Hippocampal formation (tissue), 2 donors: ENCODE measurements at regions not wholly inside any gene's neighbourhood (a gene's known extent, or its start where the extent isn't known, plus 50 kb on each side); places are given as distances from the start of the nearest gene placed in this dataset.

Experiments
- DNase-seq, 2 donors: peaks; one replicate each; lab custom pipeline; 2025; lab: John Stamatoyannopoulos, UW

DNA sequence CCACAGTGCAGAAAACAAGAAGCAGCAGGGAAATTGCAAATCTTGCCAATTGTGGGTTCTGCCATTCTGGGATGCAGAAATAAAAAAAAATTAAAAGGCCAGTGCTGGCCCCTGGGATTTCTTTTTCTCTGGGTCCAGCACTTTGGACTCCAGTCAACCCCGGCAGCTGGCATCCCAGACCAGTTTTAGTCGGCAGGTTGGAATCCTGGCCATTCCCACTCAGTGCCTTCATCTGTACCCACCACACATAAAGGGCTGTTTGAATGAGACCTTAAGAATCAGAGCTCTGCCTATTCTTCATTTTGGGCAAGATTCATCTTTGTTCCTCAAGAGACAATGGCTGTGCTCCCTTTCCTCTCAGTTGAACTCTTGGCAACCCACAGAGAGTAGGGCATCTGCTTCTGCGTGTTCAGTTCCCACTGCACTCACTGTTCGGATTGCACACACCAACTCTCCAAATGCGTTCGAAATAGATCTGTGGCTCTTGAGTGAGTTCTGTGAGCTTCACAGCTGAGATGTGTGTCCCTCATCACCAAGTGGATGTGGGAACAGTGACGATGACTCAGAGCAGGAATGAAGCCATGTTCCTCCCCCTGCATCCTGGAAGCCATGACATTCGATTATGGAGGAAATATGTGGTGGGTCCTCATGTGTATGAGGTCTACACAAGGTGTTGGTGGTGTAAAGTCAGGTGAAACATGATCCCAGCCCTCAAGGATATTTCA lies 63.0 kb upstream of the EGFR start:
- no peak for DNase-seq

- no peak for DNase-seq
Measured at GRCh38 chr7:54956865-54957264, 62.0 kb upstream of the EGFR start.

DNA sequence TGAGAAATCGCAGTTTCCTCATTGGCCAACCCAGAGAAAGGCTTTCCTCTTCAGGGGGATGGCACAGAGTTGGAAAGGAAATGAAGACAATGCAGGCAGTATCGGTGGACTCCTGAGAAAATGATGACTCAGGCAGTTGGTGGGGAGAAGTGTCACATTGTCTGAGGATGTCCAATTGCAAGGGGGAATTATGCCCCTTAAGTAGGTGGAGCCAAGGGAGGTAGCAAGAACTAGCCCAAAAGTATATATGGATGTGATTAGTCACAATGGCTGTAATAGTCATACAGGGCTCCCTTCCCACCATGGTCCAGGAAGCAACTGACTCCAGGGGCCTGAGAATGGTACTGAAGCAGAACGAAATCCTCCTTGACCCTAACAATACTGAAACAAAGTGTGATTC lies 58.3 kb upstream of the EGFR start:
- DNase-seq, result no peak

DNA sequence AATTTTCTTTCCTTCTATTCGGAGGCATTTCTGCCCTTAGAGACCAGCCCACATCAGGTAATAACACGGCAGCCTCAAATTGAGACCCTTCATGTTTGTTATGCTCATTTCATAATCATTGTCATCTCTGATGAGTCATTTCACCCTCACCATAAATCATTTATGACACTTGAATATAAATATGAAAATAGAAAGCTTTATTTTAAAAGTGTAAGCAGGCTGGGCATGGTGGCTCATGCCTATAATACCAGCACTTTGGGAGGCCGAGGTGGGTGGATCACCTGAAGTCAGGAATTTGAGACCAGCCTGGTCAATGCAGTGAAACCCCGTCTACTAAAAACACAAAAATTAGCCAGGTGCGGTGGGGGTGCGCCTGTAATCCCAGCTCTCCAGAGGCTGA lies 57.4 kb upstream of the EGFR start:
- no peak for DNase-seq

- DNase-seq, result no peak
Measured at GRCh38 chr7:54963155-54963554, 55.7 kb upstream of the EGFR start.

GRCh38 chr7:54964136-54964535 lies 54.7 kb upstream of the EGFR start:
- DNase-seq, result no peak

DNA sequence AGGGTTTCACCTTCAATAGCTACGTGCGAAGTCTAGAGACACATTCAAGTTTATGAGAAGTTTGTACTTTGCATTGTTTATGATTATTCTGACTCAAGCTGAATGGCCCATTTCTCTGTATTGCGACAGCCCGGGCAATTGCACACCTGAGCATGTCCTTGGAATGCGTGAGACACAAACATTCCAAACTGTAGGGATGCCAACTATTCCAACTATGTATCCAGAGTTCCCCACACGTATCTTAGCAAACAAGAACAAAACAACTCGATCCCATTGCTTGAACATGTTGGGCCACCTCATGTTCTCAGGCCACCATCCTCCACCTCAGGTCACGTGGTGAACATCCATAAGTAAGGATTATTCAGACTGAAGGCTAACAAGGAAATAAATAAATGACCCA lies 51.4 kb upstream of the EGFR start:
- no peak for DNase-seq

GRCh38 chr7:54968018-54968417 lies 50.8 kb upstream of the EGFR start:
- DNase-seq, result no peak
